NCI-H526 treated with DMSO at 0.1 percent for 48 hours (cell line): ENCODE measurements at regions not wholly inside any gene's neighbourhood (a gene's known extent, or its start where the extent isn't known, plus 50 kb on each side); places are given as distances from the start of the nearest gene placed in this dataset.

Experiments used
- DNase-seq: peaks from one replicate; lab custom pipeline; 2025; lab: John Stamatoyannopoulos, UW

GRCh38 chr3:159169828-159170227 is 368.0 kb downstream of the MFSD1 start:
- no peak for DNase-seq

DNA sequence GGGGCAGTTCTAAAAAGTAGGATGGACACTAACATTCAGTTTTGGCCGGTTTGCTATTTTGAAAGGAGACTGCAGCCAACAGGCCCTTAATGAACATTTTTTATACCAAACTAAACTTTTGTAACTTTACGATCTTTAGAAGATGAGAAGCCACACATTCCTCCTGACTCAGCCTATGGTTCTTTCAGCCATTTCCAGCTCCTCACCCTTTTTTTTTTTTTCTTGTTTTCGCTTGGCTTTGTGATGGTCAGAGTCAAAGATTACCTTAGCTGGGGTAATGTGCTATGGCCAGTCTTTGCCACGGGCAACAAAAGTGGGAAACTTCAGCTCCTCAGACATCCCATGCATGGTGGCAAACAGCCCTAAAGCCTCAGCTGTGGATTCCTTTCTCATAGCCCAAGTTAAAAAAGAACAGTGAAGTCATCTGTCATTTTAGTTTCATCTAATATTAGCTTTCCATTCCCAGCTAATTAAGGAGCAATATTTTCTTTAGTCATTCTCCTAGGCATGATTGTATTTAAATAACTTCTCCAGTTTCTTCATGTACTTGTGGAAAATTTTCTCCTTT is 368.7 kb downstream of the MFSD1 start:
- DNase-seq: no peak

DNA sequence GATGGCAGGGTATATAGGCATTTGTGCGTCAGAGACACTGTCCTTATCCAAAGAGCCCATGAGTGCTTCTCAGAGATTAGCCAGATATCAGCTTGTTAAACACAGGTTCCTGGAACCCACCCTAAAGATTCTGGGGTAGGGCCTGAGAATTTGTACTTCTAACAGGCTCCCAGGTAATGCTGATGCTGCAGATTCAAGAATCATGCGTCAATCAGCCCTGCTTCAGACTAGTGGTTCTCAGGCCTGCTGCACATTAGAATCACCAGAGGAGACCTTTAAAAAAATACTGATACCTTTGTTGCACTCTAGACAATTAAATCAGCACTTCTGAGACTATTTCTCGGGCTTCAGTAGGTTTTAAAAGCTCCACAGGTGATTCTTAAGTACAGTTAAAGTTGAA is 369.5 kb downstream of the MFSD1 start:
- DNase-seq: no peak

GRCh38 chr3:159172473-159172872 is 370.6 kb downstream of the MFSD1 start:
- DNase-seq: no peak

DNA sequence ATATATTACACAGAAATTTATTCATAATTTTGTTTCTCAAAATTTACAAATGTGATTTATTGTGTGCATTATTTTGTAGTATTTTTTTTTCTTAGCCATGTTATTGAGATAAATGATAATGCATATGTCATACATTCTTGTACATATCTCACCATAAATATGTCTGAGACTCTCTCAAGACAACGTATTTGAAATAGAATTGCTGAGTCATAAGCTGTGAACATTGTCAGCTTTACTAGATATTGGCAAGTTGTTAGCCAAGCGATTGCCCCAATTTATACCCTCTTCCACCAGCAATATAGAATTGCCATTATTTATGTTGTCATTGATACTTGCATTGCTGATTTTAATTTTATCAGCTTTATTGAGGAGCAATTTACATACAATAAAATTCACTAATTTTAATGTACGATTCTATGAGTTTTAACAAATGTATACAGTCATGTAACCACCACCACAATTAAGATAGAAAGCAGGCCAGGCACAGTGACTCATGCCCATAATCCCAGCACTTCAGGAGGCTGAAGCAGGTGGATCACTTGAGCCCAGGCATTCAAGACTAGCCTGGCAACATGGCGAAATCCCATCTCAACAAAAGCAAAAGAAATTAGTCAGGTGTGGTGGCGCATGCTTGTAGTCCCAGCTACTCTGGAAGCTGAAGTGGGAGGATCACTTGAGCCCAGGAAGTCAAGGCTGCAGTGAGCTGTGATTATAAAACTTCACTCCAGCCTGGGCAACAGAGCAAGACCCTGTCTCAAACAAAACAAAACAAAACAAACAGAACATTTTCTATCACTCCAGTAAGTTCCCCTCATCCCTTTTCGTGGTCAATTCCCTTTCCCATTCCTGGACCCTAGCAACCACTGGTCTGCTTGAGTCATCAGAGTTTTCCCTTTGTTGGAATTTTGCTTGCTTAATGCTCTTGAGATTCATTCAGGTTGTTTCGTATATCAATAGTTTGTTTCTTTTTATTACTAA is 373.1 kb downstream of the MFSD1 start:
- DNase-seq: no peak

- no peak for DNase-seq
Measured at GRCh38 chr3:159178209-159178897, 376.5 kb downstream of the MFSD1 start.

- DNase-seq: no peak
Measured at GRCh38 chr3:159182961-159183360, 381.1 kb downstream of the MFSD1 start.

DNA sequence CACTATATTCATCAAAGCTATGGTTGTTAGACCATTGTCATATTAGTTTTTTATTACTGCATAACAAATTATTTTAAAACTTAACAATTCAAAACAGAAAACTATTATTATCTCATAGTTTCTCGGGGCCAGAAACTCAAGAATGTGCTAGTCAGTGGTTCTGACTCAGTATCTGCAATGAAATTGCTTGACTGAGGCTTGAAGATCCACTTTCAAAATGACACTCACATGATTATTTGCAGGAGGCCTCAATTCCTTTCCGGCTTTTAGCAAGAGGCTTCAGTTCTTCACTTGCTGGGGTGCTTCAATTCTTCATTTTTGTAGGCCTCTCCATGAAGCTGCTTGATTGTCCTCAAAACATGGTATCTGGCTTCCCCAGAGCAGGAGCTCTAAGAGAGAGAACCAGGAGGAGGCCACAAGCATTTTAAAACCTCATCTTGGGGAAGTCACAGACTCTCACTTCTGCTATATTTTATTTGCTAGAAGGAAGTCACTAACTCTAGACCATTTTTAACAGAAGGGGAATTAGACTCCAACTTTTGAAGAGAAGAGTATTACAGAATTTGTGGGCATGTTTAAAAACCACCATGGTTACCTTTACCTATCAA is 383.7 kb downstream of the MFSD1 start:
- no peak for DNase-seq

DNA sequence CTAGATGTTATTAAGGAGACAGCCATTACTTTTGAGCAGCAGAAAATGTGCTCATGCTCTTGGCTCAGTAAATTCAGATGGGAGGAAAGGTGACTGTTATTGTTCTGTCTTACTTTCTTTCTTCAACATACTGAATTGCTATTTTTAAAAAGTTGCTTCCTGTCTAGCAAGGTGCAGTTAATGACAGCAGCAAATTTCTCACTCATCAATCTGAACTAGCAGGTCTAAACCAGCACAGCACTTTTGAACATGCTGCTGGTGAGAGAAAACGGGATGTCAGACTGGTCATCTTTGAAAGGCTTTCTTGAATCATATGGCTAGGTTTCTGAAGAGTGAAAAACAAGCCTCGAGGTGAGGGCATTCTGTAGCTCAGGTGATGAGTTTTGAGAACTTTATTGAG is 384.7 kb downstream of the MFSD1 start:
- DNase-seq: no peak

DNA sequence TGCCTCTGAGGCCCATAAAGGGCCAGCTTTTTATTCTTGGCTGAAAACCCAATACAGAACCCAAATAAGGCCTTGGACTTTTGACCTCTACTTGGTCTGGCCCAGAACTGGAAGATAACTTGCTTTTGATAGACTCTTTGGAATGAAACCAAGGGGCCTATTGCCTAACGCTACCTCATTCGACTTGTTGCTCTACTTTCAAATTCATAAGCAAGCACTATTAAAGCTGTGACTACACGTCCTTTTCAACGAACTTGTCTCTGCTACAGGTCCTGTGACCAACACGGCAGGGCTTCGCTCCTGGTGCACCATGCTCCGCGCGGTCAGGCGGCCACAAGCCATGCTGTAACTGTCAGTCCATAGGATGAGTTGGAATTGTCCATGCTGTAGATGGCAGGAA is 385.4 kb downstream of the MFSD1 start:
- no peak for DNase-seq

GRCh38 chr3:159187706-159188105 is 385.9 kb downstream of the MFSD1 start:
- no peak for DNase-seq

GRCh38 chr3:159189994-159190669 is 388.3 kb downstream of the MFSD1 start:
- no peak for DNase-seq

GRCh38 chr3:159191447-159191846 is 389.6 kb downstream of the MFSD1 start:
- no peak for DNase-seq

GRCh38 chr3:159196359-159196758 is 394.5 kb downstream of the MFSD1 start:
- no peak for DNase-seq

DNA sequence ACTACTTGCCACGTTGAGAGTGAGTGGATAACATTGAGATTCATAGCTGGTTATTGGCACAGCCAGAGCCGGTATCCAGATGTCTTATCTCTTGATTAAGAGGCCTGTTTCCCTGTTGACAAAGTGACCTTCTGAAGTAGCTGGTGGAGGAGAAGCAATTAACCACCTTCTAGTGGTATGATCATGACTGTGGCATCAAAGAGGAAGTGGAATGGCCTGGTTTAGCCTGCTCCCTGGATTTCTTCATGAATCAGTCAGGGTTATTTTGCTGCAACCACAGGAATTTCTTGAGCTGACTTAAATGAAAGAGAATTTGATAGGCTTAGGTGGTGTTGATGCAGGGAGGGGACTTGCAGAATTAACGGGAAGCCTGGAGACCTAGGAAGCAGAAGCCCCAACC is 398.3 kb downstream of the MFSD1 start:
- no peak for DNase-seq

DNA sequence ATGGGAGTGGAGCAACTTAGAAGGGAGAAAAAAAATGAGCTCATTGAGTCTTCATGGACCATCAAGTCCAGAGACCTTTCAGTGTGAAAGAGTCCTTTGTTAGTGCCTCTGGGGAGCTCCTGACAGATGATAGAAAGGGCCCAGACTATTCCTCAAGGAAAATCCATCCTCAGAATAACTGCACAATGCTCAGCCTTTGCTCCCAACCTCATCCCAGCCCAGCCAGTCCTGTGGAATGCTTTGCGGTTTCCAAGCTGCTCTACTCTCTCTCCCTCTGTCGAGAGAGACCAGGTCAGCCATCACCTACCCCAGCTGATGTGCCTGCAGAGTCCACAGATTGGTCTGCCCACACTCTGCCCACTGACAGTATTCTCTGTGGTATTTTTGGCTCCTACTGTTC is 406.2 kb downstream of the MFSD1 start:
- DNase-seq: no peak

DNA sequence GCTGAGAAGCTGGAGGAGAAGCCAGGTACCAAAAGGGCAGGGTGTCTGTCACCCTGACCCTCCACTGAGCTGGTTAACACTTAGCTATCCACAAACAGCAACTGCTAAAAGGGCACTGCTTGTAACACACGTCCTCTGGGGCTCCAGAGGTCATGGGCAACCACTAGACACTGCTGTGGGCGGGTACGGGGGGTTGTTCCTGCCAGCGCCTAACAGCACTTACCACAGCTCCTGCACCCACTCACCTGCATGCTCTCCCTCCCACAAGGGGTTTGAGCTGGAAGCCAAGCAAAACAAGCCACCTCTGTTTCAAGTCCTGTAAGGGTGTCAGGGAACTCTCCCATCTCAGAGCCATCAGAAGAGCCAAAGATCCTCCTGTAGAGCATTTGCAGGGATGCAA is 407.6 kb downstream of the MFSD1 start:
- no peak for DNase-seq

DNA sequence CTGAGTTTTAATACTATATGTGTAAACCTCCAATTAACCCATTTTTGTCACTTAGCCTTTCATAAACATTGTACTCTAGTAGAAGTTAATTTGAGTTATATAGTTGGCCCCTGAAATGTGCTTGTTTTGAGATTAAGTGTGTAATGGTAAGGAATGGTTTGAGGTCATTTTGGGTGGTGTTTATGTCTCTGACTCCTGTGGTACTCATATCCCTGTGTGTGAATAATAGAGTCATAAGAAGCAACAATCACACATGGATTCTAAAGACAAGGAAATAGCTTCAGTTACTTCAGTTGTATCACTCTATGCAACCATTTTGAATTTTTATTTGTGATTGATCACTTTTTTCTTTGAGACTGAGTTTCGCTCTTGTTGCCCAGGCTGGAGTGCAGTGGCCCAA is 408.5 kb downstream of the MFSD1 start:
- DNase-seq: no peak

- no peak for DNase-seq
Measured at GRCh38 chr3:159216311-159216710, 414.5 kb downstream of the MFSD1 start.

DNA sequence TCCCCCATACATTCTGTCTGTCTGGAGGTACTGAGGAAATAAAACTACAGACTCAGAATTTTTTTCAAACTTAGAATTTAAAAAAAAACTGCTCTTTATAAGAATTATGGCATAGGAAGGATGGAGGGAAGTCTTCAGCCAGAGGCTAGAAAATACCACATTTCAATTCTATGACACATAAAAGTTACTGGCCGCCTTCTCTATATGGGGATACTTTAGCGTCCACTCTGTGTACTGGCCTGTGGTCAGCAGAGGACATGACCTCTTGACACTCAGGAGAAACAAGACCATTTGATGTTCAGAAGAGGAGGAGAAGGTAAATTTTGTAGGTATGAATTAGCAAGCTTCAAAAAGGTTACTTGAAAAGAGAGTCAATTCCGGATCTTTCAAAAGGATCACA is 417.4 kb downstream of the MFSD1 start:
- no peak for DNase-seq

GRCh38 chr3:159221335-159221734 is 419.5 kb downstream of the MFSD1 start:
- no peak for DNase-seq

DNA sequence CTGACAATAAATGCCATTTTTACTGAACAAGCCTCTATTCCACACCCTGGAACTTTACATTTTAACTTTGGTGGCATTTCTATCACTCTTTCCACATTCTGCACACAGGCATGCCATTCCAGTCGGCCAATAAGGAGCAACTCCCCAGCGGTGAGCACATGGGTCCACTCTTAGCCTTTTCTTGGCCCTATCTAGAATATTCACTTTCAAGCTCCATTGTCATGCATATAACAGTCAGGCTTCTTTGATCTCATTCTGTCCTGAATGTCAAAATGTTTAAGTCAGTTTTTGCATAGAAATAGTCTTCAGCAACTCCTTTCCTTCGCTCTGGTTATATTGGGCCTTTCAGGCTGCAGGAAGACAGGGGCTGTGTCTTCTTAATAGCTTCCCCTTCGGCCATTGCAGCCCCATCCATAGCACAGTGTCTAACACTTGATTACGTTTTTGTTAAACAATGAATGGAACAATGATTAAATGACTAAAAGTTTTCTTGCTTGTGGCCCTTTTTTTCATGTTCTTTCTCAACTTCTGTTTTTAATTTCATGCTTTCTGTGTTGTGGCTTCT is 427.3 kb downstream of the MFSD1 start:
- no peak for DNase-seq
